ENCODE measurements at regions not wholly inside any gene's neighbourhood (a gene's known extent, or its start where the extent isn't known, plus 50 kb on each side); places are given as distances from the start of the nearest gene placed in this dataset.

DNA sequence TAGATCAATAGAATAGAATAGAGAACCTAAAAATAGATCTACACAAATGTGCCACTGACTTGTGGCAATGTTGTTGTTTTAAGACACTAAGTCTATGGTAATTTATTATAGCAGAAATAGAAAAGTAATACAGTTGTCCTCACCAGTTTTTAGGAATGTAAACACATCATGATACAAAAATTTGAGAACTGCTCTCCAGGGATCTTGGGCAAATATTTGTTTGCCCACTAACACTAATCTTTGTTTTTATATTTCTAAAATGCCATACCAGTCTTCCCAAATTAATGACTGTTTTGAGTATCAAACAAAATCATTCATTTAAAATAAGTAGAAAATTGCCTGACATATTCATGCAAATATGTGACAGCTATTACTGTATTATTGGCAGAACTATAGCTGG is 297.6 kb downstream of the BRINP1 start:
- H3K79me2 ChIP-seq (ENCODE audit: low read length), result no peaks in the 10 kb centered on the region

DNA sequence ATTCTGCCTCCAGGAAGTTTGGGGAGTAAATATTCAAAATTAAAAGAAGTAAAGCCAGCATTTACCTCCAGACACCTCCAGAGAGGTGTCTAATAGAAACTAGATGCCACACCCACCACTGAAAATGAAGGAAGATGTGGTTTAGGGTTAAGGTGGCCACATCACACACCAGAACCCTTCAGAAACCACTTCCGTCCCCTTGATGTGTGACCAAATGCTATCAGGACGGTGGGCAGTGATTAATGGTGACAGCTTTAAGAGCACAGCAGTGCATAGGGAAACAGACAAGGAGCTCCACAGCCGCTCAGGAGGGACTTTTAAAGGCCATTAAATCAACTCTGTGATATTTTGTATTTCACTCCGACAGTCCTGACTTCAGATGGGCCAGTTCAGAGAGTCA is 295.2 kb downstream of the BRINP1 start:
- Histone ChIP-seq H3K4me3 (ENCODE audit: low read length) (no peak overlapping the region), H2AFZ (ENCODE audit: low read length) (no peak overlapping the region), H4K20me1 (ENCODE audit: insufficient read depth, low read depth, low read length) (no peaks in the 10 kb centered on the region), H3K36me3 (ENCODE audit: insufficient read depth, low read length) (no peaks in the 10 kb centered on the region), H3K9ac (ENCODE audit: low read length) (no peak overlapping the region), H3K9me3 (ENCODE audit: low read length) (no peaks in the 10 kb centered on the region), H3K4me1 (ENCODE audit: low read length) (no peaks in the 10 kb centered on the region), H3K9me2 (replicated peaks; ENCODE audit: insufficient read depth, low read length) (0 out of 2 replicates have a peak, but pooled peaks cover 3% of the 10 kb centered on the region), H3K27ac (ENCODE audit: low read length) (no peak overlapping the region), H3K4me2 (ENCODE audit: low read depth, low read length, poor library complexity, severe bottlenecking) (no peak overlapping the region), H3K27me3 (ENCODE audit: low read length) (no peaks in the 10 kb centered on the region), H3K79me2 (ENCODE audit: low read length) (no peaks in the 10 kb centered on the region)
- DNase-seq, result no peak

More for the DNA sequence above, 297.6 kb downstream of the BRINP1 start:
- H3K9ac ChIP-seq (ENCODE audit: low read length), result no peak overlapping the region
- no peak overlapping the region for H3K4me3 ChIP-seq (ENCODE audit: low read length)
- H3K4me1 ChIP-seq (ENCODE audit: low read length), result no peaks in the 10 kb centered on the region
- no peak overlapping the region for H3K27ac ChIP-seq (ENCODE audit: low read length)
- 0 out of 2 replicates have a peak, but pooled peaks cover 3% of the 10 kb centered on the region for H3K9me2 ChIP-seq (replicated peaks; ENCODE audit: insufficient read depth, low read length)
- H4K20me1 ChIP-seq (ENCODE audit: insufficient read depth, low read depth, low read length), result no peaks in the 10 kb centered on the region
- no peak overlapping the region for H3K4me2 ChIP-seq (ENCODE audit: low read depth, low read length, poor library complexity, severe bottlenecking)
- no peaks in the 10 kb centered on the region for H3K36me3 ChIP-seq (ENCODE audit: insufficient read depth, low read length)
- DNase-seq, result no peak
- no peaks in the 10 kb centered on the region for H3K9me3 ChIP-seq (ENCODE audit: low read length)
- H2AFZ ChIP-seq (ENCODE audit: low read length), result no peak overlapping the region
- H3K27me3 ChIP-seq (ENCODE audit: low read length), result no peaks in the 10 kb centered on the region

DNA sequence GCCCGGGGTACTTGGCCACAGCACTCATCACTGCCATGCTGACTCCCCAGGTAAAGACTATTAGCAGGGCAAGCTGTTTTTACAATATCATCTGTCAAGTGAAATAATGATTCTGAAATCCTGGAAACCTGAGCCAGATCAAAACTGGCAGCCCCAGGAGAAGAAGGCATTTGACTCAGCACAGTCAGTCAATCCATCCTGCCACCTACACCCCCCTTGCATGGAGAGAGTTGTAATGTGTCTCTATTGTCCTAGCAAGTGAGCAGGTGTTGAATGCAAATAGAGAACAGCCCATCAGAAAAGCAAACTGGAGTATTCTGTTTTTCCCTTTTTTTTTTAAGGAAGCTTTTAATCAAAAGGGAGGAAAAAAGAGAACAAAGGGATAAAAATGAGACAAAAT is 291.2 kb downstream of the BRINP1 start:
- Histone ChIP-seq H2AFZ (ENCODE audit: low read length) (no peak overlapping the region), H3K27ac (ENCODE audit: low read length) (no peak overlapping the region), H3K9me3 (ENCODE audit: low read length) (no peaks in the 10 kb centered on the region; the same call in 1 of the 2 replicates), H3K4me2 (ENCODE audit: low read depth, low read length, poor library complexity, severe bottlenecking) (no peak overlapping the region), H3K36me3 (ENCODE audit: insufficient read depth, low read length) (no peaks in the 10 kb centered on the region), H3K4me1 (ENCODE audit: low read length) (no peaks in the 10 kb centered on the region), H3K79me2 (ENCODE audit: low read length) (no peaks in the 10 kb centered on the region), H3K27me3 (ENCODE audit: low read length) (no peaks in the 10 kb centered on the region), H4K20me1 (ENCODE audit: insufficient read depth, low read depth, low read length) (no peaks in the 10 kb centered on the region), H3K9me2 (replicated peaks; ENCODE audit: insufficient read depth, low read length) (0 out of 2 replicates have a peak, but pooled peaks cover 3% of the 10 kb centered on the region), H3K4me3 (ENCODE audit: low read length) (no peak overlapping the region), H3K9ac (ENCODE audit: low read length) (no peak overlapping the region)
- DNase-seq, result no peak

DNA sequence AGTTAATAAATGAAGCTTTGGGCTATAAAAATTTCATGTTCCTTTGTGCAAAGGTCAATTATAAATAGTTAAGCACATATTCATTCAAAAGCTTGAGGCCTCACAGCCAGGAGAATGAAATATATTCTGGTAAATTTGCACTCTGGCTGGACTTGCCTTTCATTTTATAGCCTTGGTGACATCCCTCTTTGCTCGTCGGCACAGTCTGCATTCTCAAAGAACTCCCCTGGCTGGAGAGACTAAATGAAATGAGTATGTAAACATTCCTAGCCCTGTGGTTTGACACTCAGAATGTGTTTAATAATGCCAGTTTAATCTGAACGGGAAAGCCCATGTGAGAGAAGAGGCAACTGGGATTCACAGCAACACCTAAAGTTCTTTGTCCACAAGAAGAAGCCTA is 285.6 kb downstream of the BRINP1 start:
- Histone ChIP-seq H3K27me3 (ENCODE audit: low read length) (no peaks in the 10 kb centered on the region), H2AFZ (ENCODE audit: low read length) (no peak overlapping the region), H3K79me2 (ENCODE audit: low read length) (no peaks in the 10 kb centered on the region), H3K36me3 (ENCODE audit: insufficient read depth, low read length) (no peaks in the 10 kb centered on the region), H3K4me3 (ENCODE audit: low read length) (no peak overlapping the region), H3K4me1 (ENCODE audit: low read length) (no peaks in the 10 kb centered on the region), H3K9me2 (replicated peaks; ENCODE audit: insufficient read depth, low read length) (no peaks in the 10 kb centered on the region), H3K9ac (ENCODE audit: low read length) (no peak overlapping the region), H3K9me3 (ENCODE audit: low read length) (no peaks in the 10 kb centered on the region; the same call in 1 of the 2 replicates), H4K20me1 (ENCODE audit: insufficient read depth, low read depth, low read length) (no peaks in the 10 kb centered on the region), H3K4me2 (ENCODE audit: low read depth, low read length, poor library complexity, severe bottlenecking) (no peak overlapping the region), H3K27ac (ENCODE audit: low read length) (no peak overlapping the region)
- no peak for DNase-seq

DNA sequence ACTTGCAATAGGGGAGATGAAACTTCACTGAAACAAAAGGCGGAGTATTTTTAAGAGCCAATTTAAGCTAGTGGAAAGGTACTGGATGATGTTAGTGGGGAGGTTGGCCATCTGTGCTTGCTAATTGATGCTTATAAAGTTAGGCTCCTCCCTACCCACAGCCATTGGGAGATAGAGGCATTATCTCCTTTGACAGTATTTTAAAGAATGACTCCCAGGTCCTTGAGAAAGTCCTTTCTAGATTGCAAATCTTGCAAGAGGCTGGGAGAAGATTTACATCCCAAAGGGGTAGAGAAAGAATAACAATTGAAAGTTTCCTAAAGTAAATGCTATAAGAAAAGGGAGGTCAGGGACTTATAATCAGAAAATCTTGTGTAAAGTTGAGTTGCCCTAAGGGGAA is 282.6 kb downstream of the BRINP1 start:
- H3K4me3 ChIP-seq (ENCODE audit: low read length), result no peak overlapping the region
- no peaks in the 10 kb centered on the region for H3K4me1 ChIP-seq (ENCODE audit: low read length)
- DNase-seq, result no peak
- H3K27me3 ChIP-seq (ENCODE audit: low read length), result no peaks in the 10 kb centered on the region
- no peaks in the 10 kb centered on the region for H4K20me1 ChIP-seq (ENCODE audit: insufficient read depth, low read depth, low read length)
- no peaks in the 10 kb centered on the region for H3K36me3 ChIP-seq (ENCODE audit: insufficient read depth, low read length)
- no peaks in the 10 kb centered on the region; the same call in 1 of the 2 replicates for H3K9me3 ChIP-seq (ENCODE audit: low read length)
- H3K9me2 ChIP-seq (replicated peaks; ENCODE audit: insufficient read depth, low read length), result no peaks in the 10 kb centered on the region
- no peaks in the 10 kb centered on the region for H3K79me2 ChIP-seq (ENCODE audit: low read length)
- H3K4me2 ChIP-seq (ENCODE audit: low read depth, low read length, poor library complexity, severe bottlenecking), result no peak overlapping the region
- no peak overlapping the region for H2AFZ ChIP-seq (ENCODE audit: low read length)
- H3K9ac ChIP-seq (ENCODE audit: low read length), result no peak overlapping the region
- no peak overlapping the region for H3K27ac ChIP-seq (ENCODE audit: low read length)

DNA sequence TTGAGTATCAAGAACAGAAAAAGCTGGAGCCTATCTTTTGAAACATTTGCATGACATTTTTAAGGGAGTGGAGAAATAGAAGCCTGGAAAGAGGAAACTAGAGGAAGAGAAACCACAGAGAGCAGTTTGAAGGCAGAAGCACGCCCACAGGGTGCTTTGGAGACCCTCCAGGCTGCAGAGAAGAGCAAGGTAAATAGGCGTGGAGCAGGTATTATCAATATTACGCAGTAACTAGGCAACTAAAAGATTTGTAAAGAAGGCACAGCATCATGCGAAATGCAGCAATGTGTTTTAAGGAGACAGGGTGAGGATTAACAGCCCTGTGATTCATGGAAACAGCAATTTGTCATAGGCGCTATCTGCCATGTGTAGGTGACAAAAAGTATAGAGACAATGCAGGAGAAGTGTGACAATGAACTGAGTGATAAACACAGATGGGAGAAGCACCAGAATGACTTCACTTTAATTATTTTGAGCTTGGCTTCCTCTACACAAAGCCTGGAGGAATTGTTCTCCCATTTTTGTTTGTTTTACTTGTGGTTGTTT is 281.2 kb downstream of the BRINP1 start:
- H3K79me2 ChIP-seq (ENCODE audit: low read length), result no peaks in the 10 kb centered on the region
- H3K9me2 ChIP-seq (replicated peaks; ENCODE audit: insufficient read depth, low read length), result no peaks in the 10 kb centered on the region
- no peak overlapping the region for H3K27ac ChIP-seq (ENCODE audit: low read length)
- no peak overlapping the region for H3K4me3 ChIP-seq (ENCODE audit: low read length)
- no peaks in the 10 kb centered on the region for H3K4me1 ChIP-seq (ENCODE audit: low read length)
- H3K4me2 ChIP-seq (ENCODE audit: low read depth, low read length, poor library complexity, severe bottlenecking), result no peak overlapping the region
- H3K9ac ChIP-seq (ENCODE audit: low read length), result no peak overlapping the region
- H2AFZ ChIP-seq (ENCODE audit: low read length), result no peak overlapping the region
- H4K20me1 ChIP-seq (ENCODE audit: insufficient read depth, low read depth, low read length), result no peaks in the 10 kb centered on the region
- no peaks in the 10 kb centered on the region for H3K9me3 ChIP-seq (ENCODE audit: low read length)
- H3K27me3 ChIP-seq (ENCODE audit: low read length), result no peaks in the 10 kb centered on the region
- DNase-seq, result no peak
- H3K36me3 ChIP-seq (ENCODE audit: insufficient read depth, low read length), result no peaks in the 10 kb centered on the region

DNA sequence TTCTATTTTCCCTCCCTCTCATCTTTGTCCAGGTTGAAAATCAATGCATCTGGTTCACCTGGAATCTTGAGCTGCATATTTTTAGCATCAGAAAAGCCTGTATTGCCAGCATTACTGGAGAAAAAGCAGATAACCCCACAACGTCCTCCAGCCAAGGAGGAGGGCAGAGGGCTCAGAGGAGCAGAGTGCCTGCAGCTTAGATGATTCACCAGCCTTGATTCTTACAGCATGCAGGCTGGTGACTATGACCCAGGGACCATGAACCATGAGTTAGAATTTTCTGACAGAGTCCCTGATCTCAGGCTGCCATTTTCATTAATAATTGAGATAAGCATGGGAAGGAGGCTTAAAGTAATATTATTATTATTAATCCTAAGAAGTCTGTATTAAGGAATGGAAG is 278.2 kb downstream of the BRINP1 start:
- Histone ChIP-seq H3K9ac (ENCODE audit: low read length) (no peak overlapping the region), H3K9me3 (ENCODE audit: low read length) (no peaks in the 10 kb centered on the region; the same call in 1 of the 2 replicates), H3K79me2 (ENCODE audit: low read length) (no peaks in the 10 kb centered on the region), H3K9me2 (replicated peaks; ENCODE audit: insufficient read depth, low read length) (no peaks in the 10 kb centered on the region), H4K20me1 (ENCODE audit: insufficient read depth, low read depth, low read length) (no peaks in the 10 kb centered on the region), H3K27me3 (ENCODE audit: low read length) (no peaks in the 10 kb centered on the region), H3K27ac (ENCODE audit: low read length) (no peak overlapping the region), H3K4me2 (ENCODE audit: low read depth, low read length, poor library complexity, severe bottlenecking) (no peak overlapping the region), H2AFZ (ENCODE audit: low read length) (no peak overlapping the region), H3K4me3 (ENCODE audit: low read length) (no peak overlapping the region), H3K4me1 (ENCODE audit: low read length) (no peaks in the 10 kb centered on the region), H3K36me3 (ENCODE audit: insufficient read depth, low read length) (no peaks in the 10 kb centered on the region)
- no peak for DNase-seq

DNA sequence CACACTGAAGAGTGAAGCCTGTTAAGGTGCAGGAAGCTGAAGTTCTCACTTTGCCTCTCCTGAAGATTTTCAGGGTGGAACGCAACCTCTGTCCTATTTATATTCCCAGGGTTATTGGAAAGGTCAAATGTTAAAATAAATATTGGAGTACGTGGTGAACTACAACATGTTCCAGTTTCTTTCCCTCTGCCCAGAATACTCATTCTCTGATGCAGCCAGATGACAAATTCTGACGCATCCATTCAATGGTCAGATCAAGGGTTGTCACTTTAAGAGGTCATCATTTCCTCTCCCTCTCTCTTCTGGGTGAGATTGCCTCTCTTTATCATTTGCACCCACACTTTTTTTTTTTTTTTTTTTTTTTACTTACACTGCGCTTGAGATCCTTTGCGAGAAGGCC is 277.1 kb downstream of the BRINP1 start:
- no peaks in the 10 kb centered on the region for H3K79me2 ChIP-seq (ENCODE audit: low read length)

More for the DNA sequence above, 277.1 kb downstream of the BRINP1 start:
- Histone ChIP-seq H3K4me3 (ENCODE audit: low read length) (no peak overlapping the region), H4K20me1 (ENCODE audit: insufficient read depth, low read depth, low read length) (no peaks in the 10 kb centered on the region), H3K27ac (ENCODE audit: low read length) (no peak overlapping the region), H3K9me2 (replicated peaks; ENCODE audit: insufficient read depth, low read length) (no peaks in the 10 kb centered on the region), H3K27me3 (ENCODE audit: low read length) (no peaks in the 10 kb centered on the region), H3K36me3 (ENCODE audit: insufficient read depth, low read length) (no peaks in the 10 kb centered on the region), H3K9ac (ENCODE audit: low read length) (no peak overlapping the region), H3K4me1 (ENCODE audit: low read length) (no peaks in the 10 kb centered on the region), H2AFZ (ENCODE audit: low read length) (no peak overlapping the region), H3K9me3 (ENCODE audit: low read length) (no peaks in the 10 kb centered on the region; the same call in 1 of the 2 replicates), H3K4me2 (ENCODE audit: low read depth, low read length, poor library complexity, severe bottlenecking) (no peak overlapping the region)
- no peak for DNase-seq
